H9 (cell line): ENCODE measurements at regions not wholly inside any gene's neighbourhood (a gene's known extent, or its start where the extent isn't known, plus 50 kb on each side); places are given as distances from the start of the nearest gene placed in this dataset.

ENCODE experiments used
- DNase-seq: peaks from one replicate; pipeline ENCODE4 v3.0.0-alpha.2; 2017
- H2AFZ ChIP-seq: one replicate; pipeline ENCODE4 v1.6.1; 2013; ENCODE audit warnings: mild to moderate bottlenecking, low read length, control low read depth, moderate library complexity
- H2AK5ac ChIP-seq: 2 replicates; pipeline ENCODE4 v1.6.1; 2013; ENCODE audit warnings: low read length, control low read depth, mixed read lengths; ENCODE audit not compliant: insufficient read length
- H2BK120ac ChIP-seq: one replicate; pipeline ENCODE4 v1.6.1; 2013; ENCODE audit warnings: low read depth, mild to moderate bottlenecking, low read length, control low read depth, inconsistent platforms; ENCODE audit not compliant: poor library complexity, severe bottlenecking
- H2BK12ac ChIP-seq: 2 replicates; pipeline ENCODE4 v1.6.1; 2013; ENCODE audit warnings: low read length, control low read depth, mixed read lengths, low read depth; ENCODE audit not compliant: insufficient read length
- H2BK15ac ChIP-seq: 2 replicates; pipeline ENCODE4 v1.6.1; 2013; ENCODE audit warnings: low read depth, low read length, control low read depth
- H2BK20ac ChIP-seq: one replicate; pipeline ENCODE4 v1.6.1; 2013; ENCODE audit warnings: low read depth, mild to moderate bottlenecking, low read length, control low read depth, inconsistent platforms; ENCODE audit not compliant: poor library complexity, severe bottlenecking
- H2BK5ac ChIP-seq: 2 replicates; pipeline ENCODE4 v1.6.1; 2013; ENCODE audit warnings: low read length, control low read depth, mixed read lengths; ENCODE audit not compliant: insufficient read length
- H3K14ac ChIP-seq: 2 replicates; pipeline ENCODE4 v1.6.1; 2013; ENCODE audit warnings: low read length, control low read depth; ENCODE audit not compliant: insufficient read depth
- H3K18ac ChIP-seq: 2 replicates; pipeline ENCODE4 v1.6.1; 2013; ENCODE audit warnings: low read depth, mild to moderate bottlenecking, mixed read lengths, low read length, control low read depth; ENCODE audit not compliant: insufficient read length
- H3K23ac ChIP-seq: 2 replicates; pipeline ENCODE4 v1.6.1; 2013; ENCODE audit warnings: low read length, control low read depth, mixed read lengths, low read depth; ENCODE audit not compliant: insufficient read length
- H3K23me2 ChIP-seq: 2 replicates; pipeline ENCODE4 v1.6.1; 2013; ENCODE audit warnings: low read depth, mild to moderate bottlenecking, mixed read lengths, low read length, control low read depth; ENCODE audit not compliant: insufficient read length, poor library complexity, severe bottlenecking
- H3K27ac ChIP-seq: 2 replicates; pipeline ENCODE4 v1.5.1; 2013; ENCODE audit warnings: low read length, control low read depth, mixed read lengths, low read depth; ENCODE audit not compliant: insufficient read length
- H3K27me3 ChIP-seq: 2 replicates; pipeline ENCODE4 v1.6.1; 2013; ENCODE audit warnings: low read length, control low read depth, inconsistent platforms; ENCODE audit not compliant: insufficient read depth
- H3K4ac ChIP-seq: 2 replicates; pipeline ENCODE4 v1.6.1; 2013; ENCODE audit warnings: low read depth, mild to moderate bottlenecking, control low read depth, inconsistent platforms, low read length, moderate library complexity
- H3K4me1 ChIP-seq: 2 replicates; pipeline ENCODE4 v1.6.1; 2013; ENCODE audit warnings: low read length, control low read depth, inconsistent platforms; ENCODE audit not compliant: insufficient read depth
- H3K4me2 ChIP-seq: 2 replicates; pipeline ENCODE4 v1.6.1; 2013; ENCODE audit warnings: low read length, control low read depth, mixed read lengths; ENCODE audit not compliant: insufficient read length, insufficient read depth
- H3K56ac ChIP-seq: 2 replicates; pipeline ENCODE4 v1.6.1; 2013; ENCODE audit warnings: low read depth, mild to moderate bottlenecking, mixed read lengths, low read length, control low read depth; ENCODE audit not compliant: insufficient read length
- H3K79me1 ChIP-seq: 2 replicates; pipeline ENCODE4 v1.6.1; 2013; ENCODE audit warnings: low read depth, mild to moderate bottlenecking, moderate library complexity, low read length, control low read depth, inconsistent platforms; ENCODE audit not compliant: insufficient read depth, poor library complexity, severe bottlenecking
- H3K79me2 ChIP-seq: 2 replicates; pipeline ENCODE4 v1.6.1; 2013; ENCODE audit warnings: low read length, control low read depth, inconsistent platforms; ENCODE audit not compliant: insufficient read depth
- H3K9ac ChIP-seq: 2 replicates; pipeline ENCODE4 v1.6.1; 2013; ENCODE audit warnings: low read length, control low read depth, mixed read lengths; ENCODE audit not compliant: insufficient read length; ENCODE audit errors: extremely low read depth
- H3K9me3 ChIP-seq: one replicate; pipeline ENCODE4 v1.6.1; 2013; ENCODE audit warnings: low read depth, low read length, inconsistent platforms; ENCODE audit not compliant: control insufficient read depth
- H3T11ph ChIP-seq: one replicate; pipeline ENCODE4 v1.6.1; 2013; ENCODE audit warnings: mild to moderate bottlenecking, low read length, control low read depth, inconsistent platforms
- H4K20me1 ChIP-seq: one replicate; pipeline ENCODE4 v1.6.1; 2013; ENCODE audit not compliant: control insufficient read depth, insufficient read length, insufficient read depth
- H4K5ac ChIP-seq: 2 replicates; pipeline ENCODE4 v1.6.1; 2013; ENCODE audit warnings: low read depth, mild to moderate bottlenecking, mixed read lengths, low read length, control low read depth; ENCODE audit not compliant: insufficient read length
- H4K8ac ChIP-seq: replicated peaks from 2 replicates; pipeline ENCODE4 v1.6.1; 2013; ENCODE audit warnings: low read length, control low read depth, mixed read lengths, low read depth; ENCODE audit not compliant: insufficient read length
- H4K91ac ChIP-seq: 2 replicates; pipeline ENCODE4 v1.6.1; 2013; ENCODE audit warnings: low read depth, mild to moderate bottlenecking, moderate library complexity, mixed read lengths, low read length, control low read depth; ENCODE audit not compliant: insufficient read length
- H3K27ac Mint-ChIP-seq, 3 experiments: 2 replicates in 2 of 3; 3 replicates in 1 of 3; pipeline ENCODE4 v1.8.0; 2020 to 2021; ENCODE audit warnings: mixed read lengths in 3 of 3, mild to moderate bottlenecking in 1 of 3, moderate library complexity in 1 of 3
- H3K27me3 Mint-ChIP-seq: 2 replicates; pipeline ENCODE4 v1.8.0; 2021; ENCODE audit warnings: low read depth, mild to moderate bottlenecking, moderate library complexity, mixed read lengths
- H3K36me3 Mint-ChIP-seq, 3 experiments: 2 replicates in 2 of 3; 3 replicates in 1 of 3; pipeline ENCODE4 v1.8.0; 2020 to 2021; ENCODE audit warnings: low read depth in 3 of 3, mixed read lengths in 3 of 3; ENCODE audit not compliant: insufficient read depth in 1 of 3
- H3K4me1 Mint-ChIP-seq, 2 experiments: 2 replicates each; pipeline ENCODE4 v1.8.0; 2020; ENCODE audit warnings: mixed read lengths in 2 of 2
- H3K4me3 Mint-ChIP-seq, 2 experiments: 2 replicates in 1 of 2; 3 replicates in 1 of 2; pipeline ENCODE4 v1.8.0; 2020 to 2021; ENCODE audit warnings: mild to moderate bottlenecking in 2 of 2, mixed read lengths in 2 of 2, moderate library complexity in 1 of 2
- H3K9me3 Mint-ChIP-seq, 2 experiments: 2 replicates in 1 of 2; 3 replicates in 1 of 2; pipeline ENCODE4 v1.8.0; 2020; ENCODE audit warnings: mild to moderate bottlenecking in 2 of 2, mixed read lengths in 2 of 2, moderate library complexity in 1 of 2
- WGBS: extraction: QIAGEN DNeasy Blood & Tissue Kit; methylation state at CpG from one replicate; pipeline ENCODE4 v1.1.7; 2013; ENCODE audit warnings: missing lambda C conversion rate, low lambda C conversion rate, mixed read lengths; ENCODE audit not compliant: insufficient read length; ENCODE audit errors: extremely low coverage; 5-methylcytosine and 5-hydroxymethylcytosine counted together
- TF ChIP-seq, protein P1 (sequence below): fragments of 200-600 bp; sonication (generic); conservative IDR thresholded peaks from 3 replicates; pipeline ENCODE4 v1.8.0; 2021; ENCODE audit warnings: antibody characterized with exemption, mild to moderate bottlenecking

DNA sequence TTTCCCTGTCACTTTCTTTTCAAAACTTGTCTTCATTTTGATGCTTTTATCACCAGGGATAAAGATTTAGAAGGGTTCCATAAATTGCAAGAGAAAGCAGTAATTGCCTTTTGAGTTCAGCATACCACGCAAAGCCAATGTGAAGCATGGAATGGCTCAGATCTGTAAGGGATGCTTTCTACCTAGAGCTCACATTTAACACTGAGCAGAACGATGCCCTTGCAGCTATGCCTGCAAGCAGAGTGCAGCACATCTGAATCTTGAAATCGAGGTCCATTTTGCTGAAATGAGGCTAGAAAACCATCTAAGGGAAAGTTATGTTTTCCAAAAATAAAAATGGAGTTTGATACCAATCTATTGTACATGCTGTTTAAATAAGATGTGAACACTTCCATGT is 171.2 kb upstream of the CELF2 start:
- Histone ChIP-seq H2BK12ac (no peak overlapping the region), H2AK5ac (no peak overlapping the region), H3K4me2 (no peak overlapping the region), H3K56ac (no peak overlapping the region), H3K9me3 (no peaks in the 10 kb centered on the region), H3K18ac (no peak overlapping the region), H4K91ac (no peak overlapping the region), H3K27ac (no peak overlapping the region), H4K8ac (no peak overlapping the region), H4K20me1 (no peaks in the 10 kb centered on the region), H3K27me3 (no peaks in the 10 kb centered on the region), H2BK120ac (no peak overlapping the region), H2AFZ (no peak overlapping the region), H3K14ac (no peak overlapping the region), H3K79me1 (no peaks in the 10 kb centered on the region), H3K4me1 (no peaks in the 10 kb centered on the region; the same call in 1 of the 2 replicates), H3T11ph (no peak overlapping the region), H3K23ac (no peak overlapping the region), H3K9ac (no peak overlapping the region), H2BK20ac (no peak overlapping the region), H3K4ac (no peak overlapping the region), H3K79me2 (no peaks in the 10 kb centered on the region), H2BK15ac (no peak overlapping the region), H4K5ac (no peak overlapping the region), H3K23me2 (no peaks in the 10 kb centered on the region), H2BK5ac (no peak overlapping the region)
- Mint-ChIP-seq H3K36me3 (no peaks in the 10 kb centered on the region), H3K27ac (no peak overlapping the region), H3K27me3 (no peaks in the 10 kb centered on the region), H3K9me3 (no peaks in the 10 kb centered on the region), H3K4me3 (no peak overlapping the region), H3K4me1 (peaks cover 0 to 3% of the 10 kb centered on the region in 2 experiments; a peak in 1 of 4 replicates)
- WGBS = no CpG with 5 or more reads among the region's 3 CpGs
- DNase-seq = no peak
- TF ChIP-seq, protein P1, sequence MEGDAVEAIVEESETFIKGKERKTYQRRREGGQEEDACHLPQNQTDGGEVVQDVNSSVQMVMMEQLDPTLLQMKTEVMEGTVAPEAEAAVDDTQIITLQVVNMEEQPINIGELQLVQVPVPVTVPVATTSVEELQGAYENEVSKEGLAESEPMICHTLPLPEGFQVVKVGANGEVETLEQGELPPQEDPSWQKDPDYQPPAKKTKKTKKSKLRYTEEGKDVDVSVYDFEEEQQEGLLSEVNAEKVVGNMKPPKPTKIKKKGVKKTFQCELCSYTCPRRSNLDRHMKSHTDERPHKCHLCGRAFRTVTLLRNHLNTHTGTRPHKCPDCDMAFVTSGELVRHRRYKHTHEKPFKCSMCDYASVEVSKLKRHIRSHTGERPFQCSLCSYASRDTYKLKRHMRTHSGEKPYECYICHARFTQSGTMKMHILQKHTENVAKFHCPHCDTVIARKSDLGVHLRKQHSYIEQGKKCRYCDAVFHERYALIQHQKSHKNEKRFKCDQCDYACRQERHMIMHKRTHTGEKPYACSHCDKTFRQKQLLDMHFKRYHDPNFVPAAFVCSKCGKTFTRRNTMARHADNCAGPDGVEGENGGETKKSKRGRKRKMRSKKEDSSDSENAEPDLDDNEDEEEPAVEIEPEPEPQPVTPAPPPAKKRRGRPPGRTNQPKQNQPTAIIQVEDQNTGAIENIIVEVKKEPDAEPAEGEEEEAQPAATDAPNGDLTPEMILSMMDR = no peak
